Inflammatory macrophage treated with lipopolysaccharide for 1 hour (primary cell): ENCODE measurements at regions not wholly inside any gene's neighbourhood (a gene's known extent, or its start where the extent isn't known, plus 50 kb on each side); places are given as distances from the start of the nearest gene placed in this dataset.
"Not testable (repeated sequence)": the region's sequence is repeated elsewhere in the genome, so short reads cannot be mapped to it uniquely, and the experiment has no call there.

Experiments
- DNase-seq, 2 donors: peaks; one replicate each; pipeline ENCODE4 v3.0.0-alpha.2; 2020 to 2022

GRCh38 chrX:44096666-44097065 lies 123.5 kb upstream of the NDP start:
- no peak for DNase-seq

GRCh38 chrX:44094821-44095530 lies 121.8 kb upstream of the NDP start:
- no peak for DNase-seq

- DNase-seq: no peak
Observed at GRCh38 chrX:44093431-44093830, 120.2 kb upstream of the NDP start.

- no peak for DNase-seq
Observed at GRCh38 chrX:44092778-44093177, 119.6 kb upstream of the NDP start.

- DNase-seq: no peak
Observed at GRCh38 chrX:44088510-44089144, 115.4 kb upstream of the NDP start.

- DNase-seq: no peak
Observed at GRCh38 chrX:44085209-44085608, 112.0 kb upstream of the NDP start.

- DNase-seq: no peak
Observed at GRCh38 chrX:44082829-44083228, 109.6 kb upstream of the NDP start.

- no peak for DNase-seq
Observed at GRCh38 chrX:44080083-44080482, 106.9 kb upstream of the NDP start.

GRCh38 chrX:44072631-44073030 lies 99.4 kb upstream of the NDP start:
- DNase-seq: no peak

GRCh38 chrX:44071847-44072551 lies 98.8 kb upstream of the NDP start:
- DNase-seq: no peak

GRCh38 chrX:44071070-44071645 lies 98.0 kb upstream of the NDP start:
- no peak for DNase-seq

- no peak for DNase-seq
Observed at GRCh38 chrX:44068043-44068442, 94.9 kb upstream of the NDP start.

GRCh38 chrX:44063606-44064005 lies 90.4 kb upstream of the NDP start:
- DNase-seq: no peak

- DNase-seq: no peak
Observed at GRCh38 chrX:44062840-44063239, 89.7 kb upstream of the NDP start.

- DNase-seq: no peak
Observed at GRCh38 chrX:44061968-44062614, 88.9 kb upstream of the NDP start.

- DNase-seq: peak in 1 of 2 donors; percentile 12
Observed at GRCh38 chrX:44060221-44060620, 87.0 kb upstream of the NDP start.

GRCh38 chrX:44058339-44058738 lies 85.1 kb upstream of the NDP start:
- DNase-seq: no peak

GRCh38 chrX:44055638-44056037 lies 82.4 kb upstream of the NDP start:
- no peak for DNase-seq

- DNase-seq: no peak
Observed at GRCh38 chrX:44054863-44055601, 81.8 kb upstream of the NDP start.

- not testable (repeated sequence) for DNase-seq
Observed at GRCh38 chrX:44045106-44045505, 71.9 kb upstream of the NDP start.

- no peak for DNase-seq
Observed at GRCh38 chrX:44043496-44043895, 70.3 kb upstream of the NDP start.

- no peak for DNase-seq
Observed at GRCh38 chrX:44042751-44043150, 69.6 kb upstream of the NDP start.

- no peak for DNase-seq
Observed at GRCh38 chrX:44042116-44042515, 68.9 kb upstream of the NDP start.
